Chondrocyte (in vitro differentiated cells): ENCODE measurements at regions not wholly inside any gene's neighbourhood (a gene's known extent, or its start where the extent isn't known, plus 50 kb on each side); places are given as distances from the start of the nearest gene placed in this dataset.

ENCODE experiments used
- DNase-seq: peaks from one replicate; pipeline ENCODE4 v3.0.0; 2021; ENCODE audit warnings: mixed read lengths, low spot score
- H3K27ac Mint-ChIP-seq: one replicate; pipeline ENCODE4 v1.8.0; 2021; ENCODE audit warnings: mild to moderate bottlenecking, moderate library complexity, mixed read lengths; ENCODE audit not compliant: unreplicated experiment
- H3K27me3 Mint-ChIP-seq: 2 replicates; pipeline ENCODE4 v1.8.0; 2021; ENCODE audit warnings: low read depth, mixed read lengths
- H3K36me3 Mint-ChIP-seq: 2 replicates; pipeline ENCODE4 v1.8.0; 2021; ENCODE audit warnings: low read depth, mixed read lengths
- H3K4me1 Mint-ChIP-seq: 2 replicates; pipeline ENCODE4 v1.8.0; 2021; ENCODE audit warnings: low read depth, mild to moderate bottlenecking, mixed read lengths
- H3K4me3 Mint-ChIP-seq: one replicate; pipeline ENCODE4 v1.8.0; 2021; ENCODE audit warnings: mild to moderate bottlenecking, moderate library complexity, mixed read lengths; ENCODE audit not compliant: unreplicated experiment
- H3K9me3 Mint-ChIP-seq: 2 replicates; pipeline ENCODE4 v1.8.0; 2021; ENCODE audit warnings: low read depth, mixed read lengths
- CTCF ChIP-seq: fragments of 200-600 bp; sonication (generic); IDR thresholded peaks from 2 replicates; pipeline ENCODE4 v1.5.0; 2021; ENCODE audit warnings: antibody characterized with exemption, mild to moderate bottlenecking, moderate library complexity

- Mint-ChIP-seq H3K27ac (no peak overlapping the region), H3K36me3 (peaks cover 2% of the 10 kb centered on the region), H3K9me3 (peaks cover 7% of the 10 kb centered on the region), H3K27me3 (no peaks in the 10 kb centered on the region), H3K4me3 (no peak overlapping the region), H3K4me1 (peaks cover 9% of the 10 kb centered on the region)
- no peak for TF ChIP-seq CTCF
- DNase-seq = no peak
Measured at GRCh38 chr13:85619321-85619720, 179.9 kb downstream of the SLITRK6 start.

- Mint-ChIP-seq H3K4me1 (peaks cover 9% of the 10 kb centered on the region), H3K36me3 (peaks cover 2% of the 10 kb centered on the region), H3K4me3 (no peak overlapping the region), H3K27ac (no peak overlapping the region), H3K9me3 (peaks cover 7% of the 10 kb centered on the region), H3K27me3 (no peaks in the 10 kb centered on the region)
- DNase-seq = no peak
- TF ChIP-seq CTCF = no peak
Measured at GRCh38 chr13:85618521-85618920, 180.7 kb downstream of the SLITRK6 start.

GRCh38 chr13:85616275-85616674, 182.9 kb downstream of the SLITRK6 start:
- TF ChIP-seq CTCF = no peak
- no peak for DNase-seq
- H3K27ac Mint-ChIP-seq = no peak overlapping the region
- H3K9me3 Mint-ChIP-seq = peaks cover 7% of the 10 kb centered on the region
- no peaks in the 10 kb centered on the region for H3K27me3 Mint-ChIP-seq
- H3K4me1 Mint-ChIP-seq = peaks cover 9% of the 10 kb centered on the region
- peaks cover 2% of the 10 kb centered on the region for H3K36me3 Mint-ChIP-seq
- H3K4me3 Mint-ChIP-seq = no peak overlapping the region

- Mint-ChIP-seq H3K4me1 (peaks cover 9% of the 10 kb centered on the region), H3K36me3 (peaks cover 2% of the 10 kb centered on the region), H3K9me3 (peaks cover 7% of the 10 kb centered on the region), H3K27ac (no peak overlapping the region), H3K4me3 (no peak overlapping the region), H3K27me3 (no peaks in the 10 kb centered on the region)
- TF ChIP-seq CTCF = no peak
- DNase-seq = no peak
Measured at GRCh38 chr13:85615031-85615430, 184.2 kb downstream of the SLITRK6 start.

- H3K27ac Mint-ChIP-seq = no peak overlapping the region
- no peaks in the 10 kb centered on the region for H3K9me3 Mint-ChIP-seq
- no peak for DNase-seq
- TF ChIP-seq CTCF = no peak
- no peaks in the 10 kb centered on the region for H3K4me1 Mint-ChIP-seq
- no peak overlapping the region for H3K4me3 Mint-ChIP-seq
- H3K27me3 Mint-ChIP-seq = no peaks in the 10 kb centered on the region
- H3K36me3 Mint-ChIP-seq = no peaks in the 10 kb centered on the region
Measured at GRCh38 chr13:85610024-85610423, 189.2 kb downstream of the SLITRK6 start.
